ENCODE measurements at regions not wholly inside any gene's neighbourhood (a gene's known extent, or its start where the extent isn't known, plus 50 kb on each side); places are given as distances from the start of the nearest gene placed in this dataset.

- ChIA-PET CTCF (interaction anchor here (0.6 to 3.3 kb wide), 7 partner anchors 230 to 890 kb away, joined by 3 to 46 read pairs (median 3); no protein-coding TSS in a partner anchor), POLR2A (no interaction called here), RAD21 (ENCODE audit: low non-redundant PET in 1 of 2, low total read pairs in 2 of 2, uncharacterized antibody in 2 of 2, unreplicated experiment in 2 of 2) (interaction anchor here (0.6 to 1.9 kb wide), 7 partner anchors 50 to 309 kb away, joined by 3 to 9 read pairs (median 4); no protein-coding TSS in a partner anchor)
- H3K9me2 ChIP-seq (ENCODE audit: insufficient read depth): no peaks in the 10 kb centered on the region
- intact Hi-C loops (cut with micrococcal nuclease): loop anchor here (1.0 to 10.0 kb wide), 3 partner anchors 235 to 484 kb away; no protein-coding TSS in a partner anchor
- no peaks in the 10 kb centered on the region for H4K20me1 ChIP-seq (ENCODE audit: insufficient read depth)
- ATAC-seq (peak; percentile 28), DNase-seq (ENCODE audit: low read depth, low spot score) (no peak)
- BruUV-seq (replicated peaks): no TSS peak
- no peak overlapping the region for H3K27ac ChIP-seq (ENCODE audit: low read depth, low read length)
- peaks cover 0 to 5% of the 10 kb centered on the region in 2 experiments; a peak in 1 of 4 replicates for H3K4me1 ChIP-seq (ENCODE audit: control insufficient read depth in 1 of 2, insufficient read depth in 2 of 2, low read length in 2 of 2)
- no peak overlapping the region for H2AFZ ChIP-seq (ENCODE audit: low read depth, low read length, poor library complexity, severe bottlenecking)
- 0 out of 2 replicates have a peak, but pooled peaks cover 9% of the 10 kb centered on the region for H3K27me3 ChIP-seq (ENCODE audit: insufficient read depth, low read length)
- no peaks in the 10 kb centered on the region for H3K9me3 ChIP-seq (ENCODE audit: control insufficient read depth in 1 of 2, insufficient read depth in 1 of 2, low read depth in 1 of 2, low read length in 2 of 2)
- H3K4me2 ChIP-seq (ENCODE audit: low read length): peak overlapping the region; percentile 62; the same call in 1 of the 2 replicates
- H3K9ac ChIP-seq (ENCODE audit: low read length): no peak overlapping the region
- H3K79me2 ChIP-seq (ENCODE audit: insufficient read depth, low read length): no peaks in the 10 kb centered on the region
- H3K36me3 ChIP-seq (ENCODE audit: control insufficient read depth in 1 of 2, insufficient read depth in 2 of 2, low read length in 2 of 2): no peaks in the 10 kb centered on the region
- no peak overlapping the region for H3K4me3 ChIP-seq (replicated peaks in 1 of 2; ENCODE audit: low read depth in 1 of 2, low read length in 2 of 2)
- TF ChIP-seq ELF1 (IDR thresholded peaks at IDR 0.05; ENCODE audit: borderline replicate concordance, low read depth) (no peak), RAD21 (IDR thresholded peaks at IDR 0.05; ENCODE audit: low read depth) (peak; percentile 65), CTCF (IDR thresholded peaks at IDR 0.05 in 2 of 3, conservative IDR thresholded peaks at IDR 0.05 in 1 of 3; ENCODE audit: borderline replicate concordance in 1 of 3, insufficient read depth in 1 of 3, low read depth in 2 of 3, low read length in 2 of 3) (peak in 2 of 3 experiments; percentile 7 to 72; a peak in 2 of 6 replicates), ZNF274 (IDR thresholded peaks at IDR 0.05; ENCODE audit: low read depth, low read length) (no peak), CBX3 (IDR thresholded peaks at IDR 0.05; ENCODE audit: low read depth) (no peak), SRF (IDR thresholded peaks at IDR 0.05; ENCODE audit: low read depth) (no peak), TCF7L2 (IDR thresholded peaks at IDR 0.05; ENCODE audit: borderline replicate concordance, extremely low read depth, insufficient read depth, insufficient read length) (no peak)
These were observed 102.0 kb downstream of the IER5 start for GRCh38 chr1:181190364-181191035.
